Activated T-cell treated with anti-CD3 and anti-CD28 coated beads for 1 hour (primary cell): ENCODE measurements at regions not wholly inside any gene's neighbourhood (a gene's known extent, or its start where the extent isn't known, plus 50 kb on each side); places are given as distances from the start of the nearest gene placed in this dataset.
A peak's percentile ranks its signal among the peaks of the same experiment; 100 is the strongest.

Experiments
- DNase-seq: peaks from one replicate; pipeline ENCODE4 v3.0.0-alpha.2; 2020; ENCODE audit warnings: low read depth

- no peak for DNase-seq
These were observed 443.0 kb upstream of the MGMT start for GRCh38 chr10:129024046-129024445.

- DNase-seq = no peak
These were observed 441.3 kb upstream of the MGMT start for GRCh38 chr10:129025787-129026186.

DNA sequence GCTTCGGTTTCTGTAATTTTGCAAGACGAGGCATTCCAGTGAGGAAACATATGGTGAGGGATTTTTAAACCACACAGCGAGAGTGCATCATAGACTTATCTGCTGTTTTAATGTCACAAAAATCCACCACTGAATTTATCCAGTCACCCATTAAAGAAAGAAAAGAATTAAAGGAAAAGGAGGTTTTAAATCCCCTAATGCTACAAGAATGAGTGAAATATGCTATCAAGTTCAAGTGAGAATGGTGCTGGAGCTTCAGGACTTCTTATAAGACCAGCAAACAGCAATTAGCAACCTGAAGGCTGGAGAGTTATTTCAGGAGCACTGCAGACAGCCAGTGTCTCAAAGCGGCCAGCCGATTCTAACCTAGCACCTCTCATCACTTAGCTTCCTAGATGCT is 439.1 kb upstream of the MGMT start:
- DNase-seq = no peak

DNA sequence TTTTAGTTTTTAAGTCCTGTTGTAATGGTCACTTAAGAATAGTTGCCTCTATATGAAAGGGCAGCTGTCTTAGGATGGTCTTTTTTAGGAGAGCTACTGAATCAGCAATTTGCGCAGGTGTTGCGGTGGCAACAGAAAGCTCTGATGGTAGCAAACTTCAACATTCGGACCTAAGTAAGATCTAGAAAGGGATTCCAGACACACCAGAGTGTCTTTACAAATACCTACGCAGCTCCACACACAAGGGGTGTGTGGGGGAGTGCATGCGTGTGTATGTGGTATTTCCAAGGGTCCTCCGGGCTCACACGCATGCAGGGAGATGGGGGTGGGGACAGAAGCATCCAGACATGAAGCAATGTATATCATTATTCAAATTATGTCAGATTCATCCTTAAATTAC is 438.6 kb upstream of the MGMT start:
- no peak for DNase-seq

- DNase-seq = no peak
These were observed 438.0 kb upstream of the MGMT start for GRCh38 chr10:129029051-129029450.

DNA sequence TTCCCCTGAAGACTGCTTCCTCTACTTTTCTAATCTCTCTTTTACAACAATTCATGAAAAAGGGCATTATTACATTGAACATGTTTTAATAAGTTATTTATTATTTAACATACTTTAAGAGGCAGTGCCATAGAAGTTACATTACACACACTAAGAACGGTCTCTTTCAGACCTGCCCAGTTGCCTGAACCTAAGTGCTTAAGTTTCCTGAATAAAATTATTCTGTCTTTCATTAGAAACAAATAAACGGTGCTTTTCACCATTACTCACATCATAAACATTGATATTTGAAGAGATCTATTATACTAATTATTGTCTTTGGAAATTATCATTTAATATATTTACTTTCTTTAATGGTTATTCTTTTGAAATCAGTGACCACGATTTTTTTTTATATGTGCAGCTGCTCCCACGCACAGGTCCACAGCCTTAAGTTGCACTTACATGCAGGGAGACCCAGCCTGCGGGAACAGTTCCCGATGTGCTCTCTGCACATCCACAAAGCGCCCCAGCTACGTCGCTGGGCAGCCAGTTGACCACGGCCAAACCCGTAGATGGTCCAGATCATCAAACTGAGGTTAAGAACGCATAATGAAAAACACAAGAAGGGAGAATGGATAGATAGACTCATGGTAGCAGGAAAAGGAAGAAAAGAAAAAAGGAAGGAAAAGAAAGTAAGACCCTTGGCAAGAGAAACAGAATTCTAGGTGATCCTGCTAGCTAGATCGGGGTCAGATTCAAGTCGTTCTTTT is 437.0 kb upstream of the MGMT start:
- no peak for DNase-seq

GRCh38 chr10:129030603-129030895 is 436.5 kb upstream of the MGMT start:
- no peak for DNase-seq

GRCh38 chr10:129030996-129031843 is 435.8 kb upstream of the MGMT start:
- DNase-seq = peak; percentile 54

GRCh38 chr10:129031844-129032150 is 435.2 kb upstream of the MGMT start:
- DNase-seq = no peak

GRCh38 chr10:129032372-129033313 is 434.4 kb upstream of the MGMT start:
- DNase-seq = no peak

- DNase-seq = no peak
These were observed 433.7 kb upstream of the MGMT start for GRCh38 chr10:129033340-129033739.

DNA sequence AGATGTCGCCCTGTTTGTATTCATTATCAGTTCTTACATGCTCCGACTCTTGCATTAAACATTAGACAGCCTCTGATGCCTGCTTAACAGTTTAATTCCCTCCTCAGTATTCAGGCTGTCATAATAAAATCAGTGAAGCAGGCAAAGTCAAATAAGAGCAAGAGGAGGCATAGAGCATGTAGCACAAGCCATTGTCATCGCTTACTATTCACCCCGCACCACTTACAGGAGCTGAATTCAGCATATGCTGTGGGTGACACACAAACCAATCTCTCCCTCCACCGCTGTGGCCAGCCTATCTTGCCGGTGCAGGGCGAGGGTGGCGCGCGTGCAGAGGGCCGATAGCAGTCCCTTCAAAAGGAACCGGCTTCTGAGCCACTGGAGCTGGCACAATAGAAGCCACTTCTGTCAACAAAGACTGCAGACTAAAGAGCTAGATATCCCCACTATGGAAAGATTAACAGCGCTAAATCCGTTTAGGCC is 433.2 kb upstream of the MGMT start:
- no peak for DNase-seq

GRCh38 chr10:129035052-129035827 is 431.8 kb upstream of the MGMT start:
- DNase-seq = peak; percentile 52

GRCh38 chr10:129038522-129038921 is 428.5 kb upstream of the MGMT start:
- DNase-seq = no peak

GRCh38 chr10:129039406-129040370 is 427.4 kb upstream of the MGMT start:
- no peak for DNase-seq

GRCh38 chr10:129040377-129040776 is 426.7 kb upstream of the MGMT start:
- DNase-seq = no peak

- DNase-seq = no peak
These were observed 425.1 kb upstream of the MGMT start for GRCh38 chr10:129041916-129042315.

- no peak for DNase-seq
These were observed 424.1 kb upstream of the MGMT start for GRCh38 chr10:129042776-129043595.

DNA sequence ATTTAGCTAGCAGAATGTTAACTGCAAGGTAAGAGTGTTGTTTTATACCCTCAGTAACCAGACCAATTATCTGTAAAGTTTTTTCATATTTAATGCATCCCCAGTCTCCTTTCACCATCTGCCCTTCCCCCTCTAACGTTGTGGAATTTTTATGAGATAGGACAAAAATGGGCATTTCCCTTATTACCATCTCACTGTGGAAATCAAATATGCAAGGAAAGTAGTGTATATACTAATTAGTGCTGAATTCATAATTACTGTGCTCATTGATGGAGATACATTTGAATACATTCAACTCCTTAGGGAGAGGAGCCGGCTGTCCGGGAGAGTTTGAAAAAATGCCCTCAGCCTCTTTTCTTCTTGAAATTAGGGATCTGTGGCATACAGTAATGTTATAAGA is 423.4 kb upstream of the MGMT start:
- no peak for DNase-seq

DNA sequence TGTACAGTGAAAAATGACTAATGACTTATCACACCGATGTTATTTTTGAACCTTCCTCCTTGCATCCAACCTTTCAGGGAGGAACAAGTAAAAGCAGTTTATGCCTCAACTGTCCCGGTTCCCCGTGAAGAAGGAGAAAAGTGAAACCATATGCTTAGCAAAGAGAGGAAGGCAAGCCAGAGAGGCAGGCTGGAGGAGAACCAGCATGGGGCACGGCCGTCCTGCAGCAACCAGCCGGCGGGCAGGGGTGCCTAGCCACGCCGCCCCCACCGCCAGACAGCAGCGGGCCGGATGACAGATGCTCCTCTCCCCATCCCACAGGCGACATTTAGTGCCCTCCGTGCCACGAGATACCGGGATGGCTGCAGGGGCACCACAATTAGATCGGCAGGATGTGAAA is 421.4 kb upstream of the MGMT start:
- no peak for DNase-seq
